ENCODE measurements at regions not wholly inside any gene's neighbourhood (a gene's known extent, or its start where the extent isn't known, plus 50 kb on each side); places are given as distances from the start of the nearest gene placed in this dataset.
"Not testable (repeated sequence)": the region's sequence is repeated elsewhere in the genome, so short reads cannot be mapped to it uniquely, and the experiment has no call there.

DNA sequence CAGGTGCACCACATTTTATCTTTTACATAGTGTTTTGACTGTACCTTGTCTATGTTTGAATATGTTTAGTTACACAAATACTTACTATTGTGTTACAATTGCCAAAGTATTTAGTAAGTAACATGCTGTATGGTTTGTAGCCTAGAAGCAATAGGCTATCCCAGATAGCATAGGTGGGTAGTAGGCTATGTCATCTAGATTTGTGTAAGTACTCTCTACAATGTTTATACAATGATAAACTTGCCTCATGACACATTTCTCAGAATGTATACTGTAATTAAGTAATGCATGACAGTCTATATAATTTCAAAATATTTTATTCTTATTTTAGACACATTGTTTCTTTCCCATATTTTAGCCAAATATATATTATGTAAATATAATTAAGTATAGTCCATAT is 836.8 kb upstream of the CDH9 start:
- TF ChIP-seq, protein P1, sequence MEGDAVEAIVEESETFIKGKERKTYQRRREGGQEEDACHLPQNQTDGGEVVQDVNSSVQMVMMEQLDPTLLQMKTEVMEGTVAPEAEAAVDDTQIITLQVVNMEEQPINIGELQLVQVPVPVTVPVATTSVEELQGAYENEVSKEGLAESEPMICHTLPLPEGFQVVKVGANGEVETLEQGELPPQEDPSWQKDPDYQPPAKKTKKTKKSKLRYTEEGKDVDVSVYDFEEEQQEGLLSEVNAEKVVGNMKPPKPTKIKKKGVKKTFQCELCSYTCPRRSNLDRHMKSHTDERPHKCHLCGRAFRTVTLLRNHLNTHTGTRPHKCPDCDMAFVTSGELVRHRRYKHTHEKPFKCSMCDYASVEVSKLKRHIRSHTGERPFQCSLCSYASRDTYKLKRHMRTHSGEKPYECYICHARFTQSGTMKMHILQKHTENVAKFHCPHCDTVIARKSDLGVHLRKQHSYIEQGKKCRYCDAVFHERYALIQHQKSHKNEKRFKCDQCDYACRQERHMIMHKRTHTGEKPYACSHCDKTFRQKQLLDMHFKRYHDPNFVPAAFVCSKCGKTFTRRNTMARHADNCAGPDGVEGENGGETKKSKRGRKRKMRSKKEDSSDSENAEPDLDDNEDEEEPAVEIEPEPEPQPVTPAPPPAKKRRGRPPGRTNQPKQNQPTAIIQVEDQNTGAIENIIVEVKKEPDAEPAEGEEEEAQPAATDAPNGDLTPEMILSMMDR (conservative IDR thresholded peaks at IDR 0.05) = no peak
- H3K27ac ChIP-seq = no peak overlapping the region

DNA sequence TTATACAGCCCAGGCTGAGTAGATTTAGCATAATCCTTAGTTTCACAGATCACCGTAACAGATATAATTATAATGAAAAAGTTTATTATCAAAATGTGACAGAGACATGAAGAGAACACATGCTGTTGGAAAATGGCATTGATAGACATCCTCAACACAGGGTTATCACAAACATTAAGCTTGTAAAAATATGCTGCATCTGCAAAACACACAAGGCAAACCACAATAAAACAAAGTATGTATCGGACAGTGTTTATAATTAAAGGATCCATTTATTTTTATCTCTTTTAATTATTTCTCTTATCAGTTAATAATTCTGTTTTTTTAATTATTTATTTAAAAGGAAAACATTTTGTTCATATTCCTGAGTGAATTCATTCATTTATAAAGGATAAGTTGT is 829.9 kb upstream of the CDH9 start:
- TF ChIP-seq, protein P1 (conservative IDR thresholded peaks at IDR 0.05) = no peak
- no peak overlapping the region for H3K27ac ChIP-seq

DNA sequence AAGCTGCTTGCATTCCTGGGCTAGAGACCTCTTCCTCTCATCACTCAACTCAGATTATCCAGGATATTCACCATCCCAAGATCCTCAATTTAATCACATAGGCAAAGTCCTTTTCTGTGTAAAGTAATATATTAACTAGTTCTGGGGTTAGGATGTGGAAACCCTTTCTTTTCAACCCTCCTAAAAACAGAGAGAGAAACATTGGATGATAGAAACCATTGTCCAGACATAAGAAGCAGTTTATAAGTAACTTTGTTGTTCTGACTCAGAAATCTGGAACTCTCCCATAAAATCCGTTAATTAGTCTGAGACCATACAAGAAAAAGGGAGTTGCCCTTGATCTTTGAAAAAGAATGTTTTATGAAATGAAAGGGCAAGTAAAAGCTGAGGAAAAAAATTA is 817.1 kb upstream of the CDH9 start:
- no peak overlapping the region for H3K27ac ChIP-seq
- TF ChIP-seq, protein P1 (conservative IDR thresholded peaks at IDR 0.05) = no peak

DNA sequence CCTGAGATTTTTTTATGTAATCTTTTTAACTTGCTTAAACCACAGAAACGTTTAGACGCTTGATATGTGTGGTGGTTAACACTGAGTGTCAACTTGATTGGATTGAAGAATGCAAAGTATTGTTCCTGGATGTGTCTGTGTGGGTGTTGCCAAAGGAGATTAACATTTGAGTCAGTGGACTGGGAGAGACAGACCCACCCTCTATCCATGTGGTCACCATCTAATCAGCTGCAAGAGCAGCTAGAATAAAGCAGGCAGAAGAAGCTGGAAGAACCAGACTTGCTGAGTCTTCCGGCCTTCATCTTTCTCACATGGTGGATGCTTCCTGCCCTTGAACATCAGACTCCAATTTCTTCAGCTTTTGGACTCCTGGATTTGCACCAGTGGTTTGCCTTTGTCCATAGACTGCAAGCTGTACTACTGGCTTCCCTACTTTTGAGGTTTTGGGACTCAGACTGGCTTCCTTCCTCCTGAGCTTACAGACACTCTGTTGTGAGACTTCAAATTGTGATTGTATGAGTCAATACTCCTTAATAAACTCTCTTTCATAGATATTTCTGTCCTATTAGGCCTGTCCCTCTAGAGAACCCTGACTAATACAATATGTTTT is 816.0 kb upstream of the CDH9 start:
- no peak overlapping the region for H3K27ac ChIP-seq
- TF ChIP-seq, protein P1 (conservative IDR thresholded peaks at IDR 0.05) = no peak

DNA sequence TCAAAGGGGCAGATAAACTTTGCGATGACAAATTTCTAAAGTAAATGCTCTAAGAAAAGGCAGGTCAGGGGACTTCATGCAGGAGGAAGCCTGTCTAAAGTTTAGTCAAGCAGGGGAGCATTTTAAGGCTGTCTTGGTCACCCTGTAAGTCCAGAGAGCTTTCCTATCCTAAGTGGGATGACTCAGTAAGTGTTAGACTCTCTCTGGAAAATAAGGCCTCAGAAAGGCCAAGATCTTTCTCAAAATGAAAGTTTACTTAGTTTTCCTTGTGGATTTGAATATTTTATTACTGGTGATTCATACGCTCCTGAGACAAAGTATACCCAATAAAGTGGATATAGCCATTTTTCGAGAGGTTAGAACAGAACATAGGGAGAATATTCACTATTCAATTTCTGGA is 806.9 kb upstream of the CDH9 start:
- TF ChIP-seq, protein P1 (conservative IDR thresholded peaks at IDR 0.05) = no peak
- H3K27ac ChIP-seq = no peak overlapping the region

DNA sequence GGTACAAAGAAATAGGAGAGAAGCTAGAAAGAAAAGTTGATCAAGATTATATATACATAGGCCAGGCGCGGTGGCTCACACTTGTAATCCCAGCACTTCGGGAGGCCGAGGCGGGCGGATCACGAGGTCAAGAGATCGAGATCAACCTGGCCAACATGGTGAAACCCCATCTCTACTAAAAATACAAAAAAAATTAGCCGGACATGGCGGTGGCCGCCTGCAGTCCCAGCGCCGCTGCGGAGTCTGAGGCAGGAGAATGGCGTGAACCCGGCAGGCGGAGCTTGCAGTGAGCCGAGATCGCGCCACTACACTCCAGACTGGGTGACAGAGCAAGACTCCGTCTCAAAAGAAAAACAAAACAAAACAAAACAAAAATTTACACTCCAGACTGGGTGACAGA is 798.3 kb upstream of the CDH9 start:
- H3K27ac ChIP-seq = not testable (repeated sequence)

DNA sequence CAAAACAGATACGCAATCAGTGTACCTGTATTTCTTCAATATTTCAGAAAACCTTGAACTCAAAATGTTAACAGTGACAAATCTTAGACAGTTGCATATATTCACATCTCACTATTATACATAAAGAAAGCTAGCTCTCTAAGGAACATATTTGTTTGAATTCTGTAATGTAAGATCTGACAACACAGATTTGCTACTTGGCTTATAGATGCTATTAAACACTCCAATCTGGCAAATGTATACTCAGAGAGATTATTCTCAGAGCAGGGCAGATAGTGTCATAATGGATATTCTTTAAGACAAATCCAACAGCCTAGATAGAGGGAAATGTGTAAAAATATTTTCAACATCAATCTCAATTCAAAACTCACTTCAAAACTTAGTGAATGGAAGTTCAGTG is 794.5 kb upstream of the CDH9 start:
- H3K27ac ChIP-seq = no peak overlapping the region
- TF ChIP-seq, protein P1 (conservative IDR thresholded peaks at IDR 0.05) = no peak

DNA sequence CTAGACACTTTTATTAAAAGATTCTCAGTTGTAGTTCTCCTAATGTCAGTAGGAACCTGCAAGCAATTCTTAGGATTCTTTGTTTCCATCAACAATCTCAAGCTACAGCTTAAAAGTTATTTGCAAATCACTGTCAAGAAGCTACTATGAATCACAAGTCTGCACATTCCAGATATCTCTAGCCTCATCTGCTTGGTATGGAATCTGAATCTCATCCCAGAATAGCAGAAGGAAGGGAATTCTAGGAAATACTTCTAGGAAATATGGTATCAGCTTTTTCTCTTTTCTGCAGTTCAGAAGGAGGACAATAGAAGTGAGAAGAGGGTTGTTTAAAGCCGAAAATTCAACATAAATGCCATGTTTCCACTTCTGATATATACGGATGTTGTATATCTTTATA is 792.2 kb upstream of the CDH9 start:
- TF ChIP-seq, protein P1 (conservative IDR thresholded peaks at IDR 0.05) = no peak
- no peak overlapping the region for H3K27ac ChIP-seq

Measured in VCaP (cell line).